ENCODE measurements at regions not wholly inside any gene's neighbourhood (a gene's known extent, or its start where the extent isn't known, plus 50 kb on each side); places are given as distances from the start of the nearest gene placed in this dataset.

GRCh38 chr1:195849180-195849579 is 759.1 kb downstream of the KCNT2 start:
- no peak for TF ChIP-seq CTCF (IDR thresholded peaks at IDR 0.05; ENCODE audit: low read length)
- TF ChIP-seq EZH2 (IDR thresholded peaks at IDR 0.05; ENCODE audit: borderline replicate concordance, low read length) = no peak
